HG02642 (cell line): ENCODE measurements at regions not wholly inside any gene's neighbourhood (a gene's known extent, or its start where the extent isn't known, plus 50 kb on each side); places are given as distances from the start of the nearest gene placed in this dataset.

Experiments
- ATAC-seq: cut with Tn5 transposase; IDR thresholded peaks from one replicate; pipeline ENCODE4 v1.9.1; 2021; ENCODE audit warnings: mild to moderate bottlenecking; ENCODE audit not compliant: unreplicated experiment, poor library complexity

DNA sequence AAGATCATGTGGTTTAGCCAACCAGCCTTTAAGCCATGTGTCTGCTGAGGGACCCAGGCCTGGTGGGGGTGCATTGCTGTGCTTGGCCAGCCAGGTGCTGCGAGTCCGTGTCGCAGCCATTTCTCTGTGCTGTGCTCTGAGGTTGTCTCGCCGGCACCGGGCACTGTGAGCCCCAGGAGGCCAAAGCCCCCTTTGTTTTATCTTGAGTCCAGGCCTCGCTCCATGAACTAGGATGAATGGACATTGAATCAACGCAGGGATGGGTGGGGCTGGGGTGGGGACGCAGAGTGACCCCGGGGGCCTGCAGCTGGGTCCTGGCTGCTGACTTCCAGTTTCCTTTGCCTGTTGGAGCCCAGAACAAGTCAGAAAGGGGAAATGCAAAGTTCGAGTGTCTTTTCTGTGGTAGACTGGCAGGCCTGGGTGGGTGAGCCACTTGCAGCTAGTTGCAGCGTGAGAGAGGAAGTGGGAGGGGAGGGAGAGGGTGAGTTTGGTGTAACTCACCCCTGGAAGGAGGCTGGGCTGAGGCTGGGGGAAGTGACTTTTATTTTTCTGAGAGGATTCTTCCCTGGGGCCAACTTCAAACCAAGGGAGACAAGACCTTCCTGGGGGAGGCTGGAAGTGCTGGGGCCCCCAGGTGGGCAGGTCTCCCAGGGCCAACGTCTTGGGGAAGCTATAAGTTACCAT lies 324.7 kb downstream of the SEC14L1 start:
- peak; percentile 63 for ATAC-seq

GRCh38 chr17:77466140-77466539 lies 325.4 kb downstream of the SEC14L1 start:
- no peak for ATAC-seq

GRCh38 chr17:77466596-77467223 lies 325.9 kb downstream of the SEC14L1 start:
- no peak for ATAC-seq

GRCh38 chr17:77467521-77467920 lies 326.8 kb downstream of the SEC14L1 start:
- no peak for ATAC-seq

- ATAC-seq: no peak
Observed at GRCh38 chr17:77468897-77469296, 328.1 kb downstream of the SEC14L1 start.

DNA sequence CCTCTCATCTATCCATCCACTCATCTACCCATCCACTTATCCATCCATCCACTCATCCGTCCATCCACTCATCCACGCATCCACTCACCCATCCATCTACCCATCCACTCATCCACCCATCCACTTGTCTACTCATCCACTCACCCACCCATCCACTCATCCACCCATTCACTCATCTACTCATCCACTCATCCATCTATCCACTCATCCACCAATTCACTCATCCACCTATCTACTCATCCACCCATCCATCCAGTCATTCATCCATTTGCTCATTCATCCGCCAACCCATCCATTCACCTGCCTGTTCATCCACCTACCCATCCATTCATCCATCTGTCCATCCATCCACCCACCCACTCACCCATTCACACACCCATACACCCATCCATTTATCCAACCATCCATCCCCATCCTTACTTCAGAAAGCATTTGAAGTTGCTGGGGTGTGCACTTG lies 329.6 kb downstream of the SEC14L1 start:
- no peak for ATAC-seq

GRCh38 chr17:77470800-77471733 lies 330.3 kb downstream of the SEC14L1 start:
- no peak for ATAC-seq

- ATAC-seq: no peak
Observed at GRCh38 chr17:77471984-77472461, 331.3 kb downstream of the SEC14L1 start.

GRCh38 chr17:77472468-77473310 lies 331.9 kb downstream of the SEC14L1 start:
- ATAC-seq: no peak

DNA sequence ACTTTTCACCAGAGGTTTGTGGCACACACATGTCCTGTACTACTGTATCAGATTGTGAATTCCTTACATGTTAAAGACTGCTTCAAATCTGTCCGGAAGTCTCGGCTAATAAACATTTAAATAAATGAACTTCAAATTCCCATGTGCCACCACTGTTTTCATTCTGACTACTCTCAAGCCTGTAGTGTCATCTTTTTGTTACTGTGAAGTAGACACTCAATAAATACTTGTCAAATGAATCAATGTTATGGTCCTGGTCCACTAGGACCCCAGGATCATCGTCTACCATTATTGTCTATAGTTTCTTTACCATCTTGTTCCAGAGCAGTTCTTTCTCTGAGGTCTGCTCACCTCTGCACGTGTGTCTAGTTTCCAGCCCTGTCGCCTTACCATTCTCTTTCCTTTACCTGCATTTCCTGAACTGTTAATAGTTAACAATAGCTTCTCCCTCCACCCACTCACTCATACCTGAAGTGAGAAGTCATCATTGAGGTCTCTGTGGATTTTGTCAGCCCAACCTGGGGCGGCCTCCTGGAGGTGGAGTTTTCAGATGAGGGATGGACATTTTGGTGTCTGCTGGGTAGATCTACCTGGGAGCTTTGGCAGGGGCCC lies 333.0 kb downstream of the SEC14L1 start:
- no peak for ATAC-seq

DNA sequence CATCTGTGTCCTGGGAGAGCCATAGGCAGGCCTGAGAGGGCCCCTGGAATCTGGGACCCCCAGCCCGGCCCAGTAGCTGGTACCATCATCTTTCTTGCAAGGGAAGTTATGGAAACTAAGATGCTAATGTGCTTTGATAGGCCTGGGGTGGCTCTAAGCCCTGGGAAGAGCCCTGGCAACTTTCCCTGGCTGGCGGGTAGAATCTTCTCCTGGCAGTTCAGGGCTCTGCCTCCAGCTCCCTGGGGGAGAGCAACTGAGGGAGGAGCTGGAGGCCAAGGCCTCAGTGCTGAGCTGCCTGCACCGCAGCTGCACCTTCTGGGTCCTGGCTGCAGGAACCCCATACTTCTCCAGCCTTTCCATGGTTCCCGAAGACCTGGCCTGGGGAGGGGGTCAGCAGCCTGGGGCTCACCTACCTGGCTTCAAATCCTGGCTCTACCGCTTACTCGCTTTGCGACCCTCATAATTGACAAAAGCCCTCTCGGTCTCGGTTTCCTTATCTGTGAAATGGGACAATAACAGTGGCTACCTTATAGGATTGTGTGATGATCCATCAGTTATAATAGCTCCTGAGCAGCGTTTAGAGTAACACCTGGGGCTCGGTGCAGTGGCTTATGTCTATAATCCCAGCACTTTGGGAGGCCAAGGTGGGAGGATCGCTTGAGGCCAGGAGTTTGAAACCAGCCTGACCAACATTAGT lies 333.7 kb downstream of the SEC14L1 start:
- ATAC-seq: no peak

DNA sequence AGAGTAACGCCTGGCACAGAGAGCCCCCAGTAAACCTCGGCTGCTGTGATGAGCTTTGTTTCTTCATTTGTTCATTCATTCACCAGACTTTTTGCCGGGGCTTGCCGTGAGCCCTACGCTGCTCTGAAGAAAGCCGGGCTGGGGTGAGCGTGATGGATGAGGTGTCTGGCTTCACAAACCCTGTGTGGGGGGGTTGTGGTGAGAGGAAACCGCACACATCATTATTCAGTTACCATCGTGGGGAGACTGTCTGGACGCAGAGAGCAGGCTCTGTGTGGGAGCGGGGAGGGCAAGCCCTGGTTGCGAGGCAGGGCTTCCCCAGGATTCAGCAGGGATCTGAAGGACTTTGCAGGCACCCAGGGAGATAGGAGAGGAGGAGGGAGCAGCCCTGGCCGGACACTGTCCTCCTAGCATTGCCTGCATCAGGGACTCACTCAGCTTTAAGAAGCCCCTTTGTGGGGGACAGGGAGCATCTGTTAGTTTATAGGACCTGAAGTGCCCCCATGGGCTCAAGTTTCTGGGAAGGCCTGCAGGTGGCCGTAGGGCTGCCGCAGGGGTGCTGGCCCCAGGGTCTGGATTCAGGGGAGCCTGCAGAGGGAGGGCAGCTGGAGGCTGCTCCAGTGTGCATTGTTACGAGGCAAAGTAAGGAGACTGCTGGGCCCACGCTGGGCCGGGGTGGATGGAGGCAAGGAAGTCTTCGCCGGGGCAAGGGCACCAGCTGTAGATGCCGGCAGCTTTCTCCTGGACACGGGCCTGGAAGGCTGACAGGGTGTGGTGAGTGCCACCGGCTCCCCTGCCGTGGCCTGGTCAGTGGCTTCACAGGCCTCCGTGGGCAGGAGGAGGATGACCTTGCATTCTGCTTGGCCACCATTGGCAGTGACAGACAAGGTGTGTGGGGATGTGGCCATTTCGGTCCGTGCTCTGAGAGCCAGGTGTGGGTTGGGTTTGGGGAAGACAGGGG lies 334.5 kb downstream of the SEC14L1 start:
- no peak for ATAC-seq

GRCh38 chr17:77476006-77476405 lies 335.2 kb downstream of the SEC14L1 start:
- ATAC-seq: no peak

DNA sequence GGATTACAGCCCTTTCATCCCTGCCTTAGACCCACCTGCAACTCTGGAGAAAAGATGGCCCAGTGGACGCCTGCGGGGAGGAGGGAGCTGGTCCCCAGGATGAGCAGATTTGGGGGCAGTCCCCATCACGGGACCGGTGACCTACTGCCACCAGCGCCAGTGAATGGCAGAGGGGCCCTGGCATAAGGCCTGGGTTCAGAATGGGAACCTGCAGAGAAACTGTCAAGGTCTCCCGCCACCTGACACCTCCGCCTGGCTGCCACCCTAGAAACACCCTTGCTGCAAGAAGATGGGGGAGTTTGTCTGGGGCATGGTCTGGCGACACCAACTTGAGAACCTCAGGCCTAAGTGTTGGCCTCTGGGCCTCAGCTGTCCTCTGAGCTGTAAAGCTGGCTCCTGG lies 335.7 kb downstream of the SEC14L1 start:
- ATAC-seq: no peak

DNA sequence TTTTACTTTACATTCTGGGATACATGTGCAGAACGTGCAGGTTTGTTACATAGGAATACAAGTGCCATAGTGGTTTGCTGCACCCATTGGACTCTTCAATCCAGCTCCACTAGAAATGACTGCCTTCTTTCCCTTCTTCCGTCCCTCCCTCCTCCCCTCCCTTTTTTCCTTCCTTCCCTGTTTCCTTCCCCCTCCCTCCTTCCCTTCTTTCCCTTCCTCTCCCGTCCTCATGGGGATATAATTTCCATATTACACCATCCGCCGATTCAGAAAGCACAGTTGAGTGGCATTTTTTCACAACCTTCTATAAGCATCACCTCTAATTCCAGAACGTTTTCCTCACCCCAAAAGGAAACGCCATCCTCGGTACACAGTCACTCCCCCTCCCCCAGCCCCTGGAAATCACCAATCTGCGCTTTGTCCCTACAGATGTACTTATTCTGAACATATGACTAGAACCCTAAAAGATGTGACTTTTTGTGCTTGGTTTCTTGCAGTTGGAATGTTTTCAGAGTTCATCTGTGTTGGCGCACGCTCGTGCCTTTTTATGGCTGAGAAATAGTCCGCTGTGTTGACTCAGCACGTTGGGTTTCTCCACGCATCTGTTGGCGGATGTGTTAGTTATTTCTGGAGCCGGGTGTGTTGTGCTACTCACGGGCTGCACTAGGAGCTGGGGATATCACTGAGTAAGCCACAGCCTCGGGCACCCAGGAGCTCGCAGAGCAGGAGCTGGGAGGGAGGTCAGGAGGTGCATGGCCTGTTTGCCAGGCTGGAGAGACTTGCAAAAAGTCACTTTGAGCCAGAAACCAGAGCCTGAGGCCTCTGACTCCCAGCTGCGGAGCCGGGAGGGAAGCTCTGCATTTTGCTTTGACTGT lies 336.4 kb downstream of the SEC14L1 start:
- ATAC-seq: no peak

DNA sequence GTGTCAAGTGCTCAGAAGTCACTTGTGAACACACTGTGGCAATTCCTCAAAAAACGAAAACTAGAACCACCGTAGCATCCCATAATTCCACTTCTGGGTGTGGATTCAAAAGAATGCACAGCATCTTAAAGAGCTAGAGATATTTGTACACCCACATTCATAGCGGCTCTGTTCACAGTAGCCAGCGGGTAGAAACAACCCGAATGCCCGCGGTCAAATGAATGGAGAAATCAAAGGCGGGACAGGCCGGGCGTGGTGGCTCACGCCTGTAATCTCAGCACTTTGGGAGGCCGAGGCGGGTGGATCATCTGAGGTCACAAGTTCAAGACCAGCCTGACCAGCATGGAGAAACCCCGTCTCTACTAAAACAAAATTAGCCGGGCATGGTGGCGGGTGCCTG lies 337.5 kb downstream of the SEC14L1 start:
- no peak for ATAC-seq

GRCh38 chr17:77478899-77479298 lies 338.1 kb downstream of the SEC14L1 start:
- no peak for ATAC-seq
